ENCODE measurements at regions not wholly inside any gene's neighbourhood (a gene's known extent, or its start where the extent isn't known, plus 50 kb on each side); places are given as distances from the start of the nearest gene placed in this dataset.

DNA sequence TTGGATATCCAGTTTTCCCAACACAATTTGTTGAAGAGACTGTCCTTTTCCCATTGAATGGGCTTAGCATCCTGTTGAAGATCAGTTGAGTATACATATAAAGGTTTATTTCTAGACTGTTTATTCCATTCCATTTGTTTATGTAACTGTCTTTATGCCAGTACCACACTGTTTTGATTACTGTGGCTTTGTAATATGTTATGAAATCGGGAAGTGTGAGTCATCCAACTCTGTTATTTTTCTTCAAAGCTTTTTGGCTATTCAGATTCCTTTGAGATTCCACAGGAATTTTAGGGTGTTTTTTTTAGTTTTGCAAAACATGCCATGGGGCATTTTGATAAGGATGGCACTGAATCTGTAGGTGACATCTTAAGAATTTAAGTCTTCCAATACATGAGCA lies 188.3 kb downstream of the BMP7 start:
- H3K9ac ChIP-seq (ENCODE audit: control insufficient read depth, insufficient read depth, low read length) = no peak overlapping the region
- WGBS (ENCODE audit: insufficient coverage, insufficient replicate concordance, low lambda C conversion rate, missing lambda C conversion rate) = 4% methylated on average over 1 of the region's 1 CpG
- no peak overlapping the region for H3K4me3 ChIP-seq
- H3K36me3 ChIP-seq (ENCODE audit: control insufficient read depth in 2 of 2, insufficient read depth in 2 of 2, low read length in 1 of 2) = no peaks in the 10 kb centered on the region
- no peaks in the 10 kb centered on the region for H3K4me1 ChIP-seq (ENCODE audit: control insufficient read depth, insufficient read depth, low read length)
- CTCF ChIA-PET = interaction anchor here (1.3 kb wide), 1 partner anchor 268 kb away, joined by 3 read pairs; no protein-coding TSS in a partner anchor
- RAD21 ChIA-PET (ENCODE audit: unreplicated experiment) = no interaction called here
- intact Hi-C loops (cut with micrococcal nuclease; ENCODE audit: unreplicated experiment) = no loop called here
- in situ Hi-C loops (cut with MboI) = no loop called here
- no peaks in the 10 kb centered on the region; the same call in 2 of the 3 replicates for H3K9me3 ChIP-seq (replicated peaks; ENCODE audit: control insufficient read depth, insufficient read depth, low read length)
- BruUV-seq (replicated peaks) = no TSS peak
- ATAC-seq (no peak), FAIRE-seq (no peak), DNase-seq (ENCODE audit: low read depth, low spot score) (no peak)
- SMC1A ChIA-PET (ENCODE audit: uncharacterized antibody, unreplicated experiment) = no interaction called here
- TF ChIP-seq RCOR1 (conservative IDR thresholded peaks at IDR 0.05; ENCODE audit: low read depth, low read length) (no peak), SMAD1 (IDR thresholded peaks at IDR 0.05; ENCODE audit: low read depth, partially characterized antibody) (no peak), STAT1 (conservative IDR thresholded peaks at IDR 0.05) (no peak), JUNB (IDR thresholded peaks at IDR 0.05) (no peak), MXI1 (IDR thresholded peaks at IDR 0.05; ENCODE audit: low read depth, low read length) (no peak), BMI1 (IDR thresholded peaks at IDR 0.05; ENCODE audit: borderline replicate concordance) (no peak), CREM (IDR thresholded peaks at IDR 0.05; ENCODE audit: low read depth) (no peak), SP1 (IDR thresholded peaks at IDR 0.05; ENCODE audit: low read depth, low read length) (no peak), WRNIP1 (IDR thresholded peaks at IDR 0.05; ENCODE audit: borderline replicate concordance, low read depth, low read length) (no peak), IKZF1 (conservative IDR thresholded peaks at IDR 0.05) (no peak), NRF1 (conservative IDR thresholded peaks at IDR 0.05; ENCODE audit: low read depth, low read length) (no peak), NR2C2 (IDR thresholded peaks at IDR 0.05; ENCODE audit: borderline replicate concordance, control insufficient read depth, insufficient read length, low read depth) (no peak), NR2C1 (IDR thresholded peaks at IDR 0.05) (no peak), BCL11A (IDR thresholded peaks at IDR 0.05; ENCODE audit: low read depth, low read length) (no peak)
- TF ChIP-seq, protein P1, sequence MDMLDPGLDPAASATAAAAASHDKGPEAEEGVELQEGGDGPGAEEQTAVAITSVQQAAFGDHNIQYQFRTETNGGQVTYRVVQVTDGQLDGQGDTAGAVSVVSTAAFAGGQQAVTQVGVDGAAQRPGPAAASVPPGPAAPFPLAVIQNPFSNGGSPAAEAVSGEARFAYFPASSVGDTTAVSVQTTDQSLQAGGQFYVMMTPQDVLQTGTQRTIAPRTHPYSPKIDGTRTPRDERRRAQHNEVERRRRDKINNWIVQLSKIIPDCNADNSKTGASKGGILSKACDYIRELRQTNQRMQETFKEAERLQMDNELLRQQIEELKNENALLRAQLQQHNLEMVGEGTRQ (IDR thresholded peaks at IDR 0.05; ENCODE audit: borderline replicate concordance, low read depth, low read length) = no peak
- TF ChIP-seq, protein P2, sequence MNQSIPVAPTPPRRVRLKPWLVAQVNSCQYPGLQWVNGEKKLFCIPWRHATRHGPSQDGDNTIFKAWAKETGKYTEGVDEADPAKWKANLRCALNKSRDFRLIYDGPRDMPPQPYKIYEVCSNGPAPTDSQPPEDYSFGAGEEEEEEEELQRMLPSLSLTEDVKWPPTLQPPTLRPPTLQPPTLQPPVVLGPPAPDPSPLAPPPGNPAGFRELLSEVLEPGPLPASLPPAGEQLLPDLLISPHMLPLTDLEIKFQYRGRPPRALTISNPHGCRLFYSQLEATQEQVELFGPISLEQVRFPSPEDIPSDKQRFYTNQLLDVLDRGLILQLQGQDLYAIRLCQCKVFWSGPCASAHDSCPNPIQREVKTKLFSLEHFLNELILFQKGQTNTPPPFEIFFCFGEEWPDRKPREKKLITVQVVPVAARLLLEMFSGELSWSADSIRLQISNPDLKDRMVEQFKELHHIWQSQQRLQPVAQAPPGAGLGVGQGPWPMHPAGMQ (IDR thresholded peaks at IDR 0.05; ENCODE audit: borderline replicate concordance) = no peak
- TF ChIP-seq, protein P3, sequence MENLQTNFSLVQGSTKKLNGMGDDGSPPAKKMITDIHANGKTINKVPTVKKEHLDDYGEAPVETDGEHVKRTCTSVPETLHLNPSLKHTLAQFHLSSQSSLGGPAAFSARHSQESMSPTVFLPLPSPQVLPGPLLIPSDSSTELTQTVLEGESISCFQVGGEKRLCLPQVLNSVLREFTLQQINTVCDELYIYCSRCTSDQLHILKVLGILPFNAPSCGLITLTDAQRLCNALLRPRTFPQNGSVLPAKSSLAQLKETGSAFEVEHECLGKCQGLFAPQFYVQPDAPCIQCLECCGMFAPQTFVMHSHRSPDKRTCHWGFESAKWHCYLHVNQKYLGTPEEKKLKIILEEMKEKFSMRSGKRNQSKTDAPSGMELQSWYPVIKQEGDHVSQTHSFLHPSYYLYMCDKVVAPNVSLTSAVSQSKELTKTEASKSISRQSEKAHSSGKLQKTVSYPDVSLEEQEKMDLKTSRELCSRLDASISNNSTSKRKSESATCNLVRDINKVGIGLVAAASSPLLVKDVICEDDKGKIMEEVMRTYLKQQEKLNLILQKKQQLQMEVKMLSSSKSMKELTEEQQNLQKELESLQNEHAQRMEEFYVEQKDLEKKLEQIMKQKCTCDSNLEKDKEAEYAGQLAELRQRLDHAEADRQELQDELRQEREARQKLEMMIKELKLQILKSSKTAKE (IDR thresholded peaks at IDR 0.05; ENCODE audit: low read depth, poor library complexity, severe bottlenecking) = no peak
- TF ChIP-seq, protein P4, sequence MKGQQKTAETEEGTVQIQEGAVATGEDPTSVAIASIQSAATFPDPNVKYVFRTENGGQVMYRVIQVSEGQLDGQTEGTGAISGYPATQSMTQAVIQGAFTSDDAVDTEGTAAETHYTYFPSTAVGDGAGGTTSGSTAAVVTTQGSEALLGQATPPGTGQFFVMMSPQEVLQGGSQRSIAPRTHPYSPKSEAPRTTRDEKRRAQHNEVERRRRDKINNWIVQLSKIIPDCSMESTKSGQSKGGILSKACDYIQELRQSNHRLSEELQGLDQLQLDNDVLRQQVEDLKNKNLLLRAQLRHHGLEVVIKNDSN (IDR thresholded peaks at IDR 0.05; ENCODE audit: borderline replicate concordance, extremely low read length, insufficient read depth, low read depth, low read length) = no peak
- H3K27me3 ChIP-seq (replicated peaks in 1 of 2; ENCODE audit: control insufficient read depth in 2 of 2, insufficient read depth in 2 of 2, low read length in 1 of 2) = no peaks in the 10 kb centered on the region; a peak in 1 of 4 replicates
- no peak overlapping the region for H2AFZ ChIP-seq (ENCODE audit: control insufficient read depth, low read depth, low read length)
- H4K20me1 ChIP-seq (ENCODE audit: control insufficient read depth, insufficient read depth) = no peaks in the 10 kb centered on the region
- no peak overlapping the region for H3K4me2 ChIP-seq (ENCODE audit: control insufficient read depth, insufficient read depth)
- no peaks in the 10 kb centered on the region for H3K79me2 ChIP-seq (ENCODE audit: control insufficient read depth, insufficient read depth, low read length)
- POLR2A ChIA-PET = no interaction called here
- H3K27ac ChIP-seq (ENCODE audit: control insufficient read depth, insufficient read depth) = no peak overlapping the region
